ENCODE measurements at regions not wholly inside any gene's neighbourhood (a gene's known extent, or its start where the extent isn't known, plus 50 kb on each side); places are given as distances from the start of the nearest gene placed in this dataset.

GRCh38 chr10:131480861-131481260 lies 169.3 kb upstream of the TCERG1L start:
- no peak for TF ChIP-seq CTCF (IDR thresholded peaks at IDR 0.05)
- TF ChIP-seq POLR2A (IDR thresholded peaks at IDR 0.05): no peak

Data from Peyer's patch (tissue), 4 donors.